ENCODE measurements at regions not wholly inside any gene's neighbourhood (a gene's known extent, or its start where the extent isn't known, plus 50 kb on each side); places are given as distances from the start of the nearest gene placed in this dataset.
"Not testable (repeated sequence)": the region's sequence is repeated elsewhere in the genome, so short reads cannot be mapped to it uniquely, and the experiment has no call there.

DNA sequence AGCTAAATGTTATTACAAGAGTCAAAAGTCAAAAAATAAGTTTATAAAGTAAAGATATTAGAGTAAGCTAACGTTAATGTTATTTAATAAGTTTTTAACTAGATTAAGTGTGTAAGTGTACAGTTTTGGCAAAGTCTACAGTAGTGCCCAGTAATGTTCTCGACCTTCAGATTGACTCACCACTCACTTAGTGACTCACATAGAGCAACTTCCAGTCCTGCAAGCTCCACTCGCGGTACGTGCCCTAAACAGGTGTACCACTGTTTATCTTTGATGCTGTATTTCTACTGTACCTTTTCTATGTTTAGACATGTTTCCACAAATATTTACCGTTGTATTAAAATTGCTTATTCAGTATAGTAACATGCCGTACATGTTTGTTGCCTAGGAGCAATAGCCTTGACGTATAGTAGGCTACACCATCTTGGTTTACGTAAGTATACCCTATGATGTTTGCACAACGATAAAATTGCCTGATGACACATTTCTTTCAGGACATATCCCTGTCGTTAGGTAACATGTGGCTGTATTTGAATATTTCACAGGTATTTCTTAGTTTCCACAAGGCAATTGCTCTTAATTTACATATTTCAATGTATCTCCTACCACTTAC lies 1641.9 kb upstream of the PIK3C3 start:
- DNase-seq = no peak

DNA sequence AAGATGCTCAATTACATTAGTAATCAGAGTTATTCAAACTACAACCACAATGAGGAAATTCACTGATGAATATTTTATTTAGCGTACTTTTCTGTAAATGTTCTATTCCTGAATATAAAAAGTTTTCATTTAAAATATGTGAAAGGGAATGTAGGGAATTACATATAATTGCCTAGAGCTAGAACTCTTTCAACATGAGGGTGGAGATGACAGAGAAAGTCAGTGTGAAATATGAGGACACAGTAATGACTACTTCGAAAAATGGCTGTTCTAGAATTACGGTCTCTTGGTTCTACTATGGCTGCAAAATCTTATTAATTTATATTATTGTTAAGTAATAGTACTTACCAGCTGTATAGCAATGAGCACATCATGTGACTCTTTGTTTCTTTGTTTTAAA lies 1647.4 kb upstream of the PIK3C3 start:
- DNase-seq = no peak

- no peak for DNase-seq
Observed at GRCh38 chr18:40296717-40297413, 1658.2 kb upstream of the PIK3C3 start.

DNA sequence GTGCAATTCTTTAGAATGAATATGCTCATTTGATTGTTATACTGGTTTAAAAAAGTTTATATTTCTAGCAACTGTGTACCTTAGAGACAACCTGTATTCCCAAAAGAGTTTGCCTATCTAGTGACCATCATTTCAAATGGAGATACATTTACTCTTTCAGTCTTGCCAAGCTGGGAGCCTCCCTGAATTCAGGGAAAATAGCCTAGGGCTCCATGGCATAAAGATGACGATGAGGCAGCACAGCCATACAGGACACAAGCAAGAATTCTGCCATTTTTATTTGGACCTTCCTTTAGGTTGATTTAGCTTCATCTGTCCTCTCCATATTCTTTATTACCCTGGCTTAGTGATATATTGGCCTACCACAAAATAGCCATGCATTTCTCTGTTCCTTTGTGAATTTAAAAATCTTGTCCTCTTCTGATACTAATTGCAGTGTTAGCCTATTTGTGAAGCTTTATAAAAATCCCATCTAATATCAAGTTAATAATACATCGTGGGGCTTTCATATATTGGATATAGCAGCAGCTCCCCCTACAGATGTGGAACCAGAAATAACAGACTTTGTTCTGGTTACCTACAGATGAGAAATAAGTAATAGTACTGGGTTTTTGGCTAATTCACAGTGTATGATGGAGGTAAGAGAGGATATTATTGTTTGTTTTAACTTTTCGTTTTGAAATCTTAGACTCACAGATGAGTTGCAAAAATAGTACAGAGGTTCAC lies 1661.9 kb upstream of the PIK3C3 start:
- DNase-seq = no peak

DNA sequence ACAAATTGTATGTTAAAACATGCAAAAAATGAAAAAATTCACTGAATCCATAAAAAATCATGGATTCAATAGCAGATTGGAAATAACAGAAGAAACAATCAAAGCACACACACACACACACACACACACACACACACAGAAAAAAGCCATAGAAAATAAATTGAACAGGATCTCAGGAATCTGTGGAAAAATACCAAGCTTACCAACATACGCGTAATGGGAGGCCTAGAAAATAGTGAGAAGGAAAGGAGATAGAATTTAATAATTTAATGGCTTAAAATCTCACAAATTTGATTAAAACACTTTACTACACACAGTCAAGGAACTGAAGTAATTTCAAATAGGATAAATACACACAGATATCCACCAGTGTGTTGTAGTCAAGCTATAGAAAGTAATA lies 1671.5 kb upstream of the PIK3C3 start:
- DNase-seq = no peak

GRCh38 chr18:40281356-40281755 lies 1673.7 kb upstream of the PIK3C3 start:
- DNase-seq = not testable (repeated sequence)

DNA sequence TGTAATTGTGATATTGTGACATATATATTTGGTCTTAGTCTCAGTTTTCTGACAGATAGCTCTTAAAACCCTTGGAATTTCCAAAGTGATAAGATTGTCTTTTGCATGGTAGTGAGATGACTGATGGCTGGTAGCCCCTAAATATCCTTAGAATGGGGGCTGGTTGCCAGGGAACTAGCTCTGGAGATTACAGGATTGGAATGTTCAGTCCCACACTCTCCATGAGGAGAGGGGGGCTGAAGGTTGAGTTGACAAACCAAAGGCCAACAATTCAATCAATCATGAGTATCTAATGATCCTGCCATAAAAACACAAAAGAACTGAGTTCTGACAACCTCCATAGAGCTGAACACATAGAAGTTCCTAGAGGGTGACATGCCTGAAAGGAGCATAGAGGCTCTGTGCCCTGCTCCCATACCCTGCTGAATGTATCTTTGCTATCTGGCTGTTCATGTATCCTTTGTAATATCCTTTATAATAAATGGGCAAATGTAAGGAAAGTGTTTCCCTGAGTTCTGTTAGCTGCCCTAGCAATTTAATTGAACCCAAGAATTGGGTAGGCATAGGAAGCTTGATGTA lies 1680.3 kb upstream of the PIK3C3 start:
- no peak for DNase-seq

- no peak for DNase-seq
Observed at GRCh38 chr18:40272630-40273231, 1682.3 kb upstream of the PIK3C3 start.

DNA sequence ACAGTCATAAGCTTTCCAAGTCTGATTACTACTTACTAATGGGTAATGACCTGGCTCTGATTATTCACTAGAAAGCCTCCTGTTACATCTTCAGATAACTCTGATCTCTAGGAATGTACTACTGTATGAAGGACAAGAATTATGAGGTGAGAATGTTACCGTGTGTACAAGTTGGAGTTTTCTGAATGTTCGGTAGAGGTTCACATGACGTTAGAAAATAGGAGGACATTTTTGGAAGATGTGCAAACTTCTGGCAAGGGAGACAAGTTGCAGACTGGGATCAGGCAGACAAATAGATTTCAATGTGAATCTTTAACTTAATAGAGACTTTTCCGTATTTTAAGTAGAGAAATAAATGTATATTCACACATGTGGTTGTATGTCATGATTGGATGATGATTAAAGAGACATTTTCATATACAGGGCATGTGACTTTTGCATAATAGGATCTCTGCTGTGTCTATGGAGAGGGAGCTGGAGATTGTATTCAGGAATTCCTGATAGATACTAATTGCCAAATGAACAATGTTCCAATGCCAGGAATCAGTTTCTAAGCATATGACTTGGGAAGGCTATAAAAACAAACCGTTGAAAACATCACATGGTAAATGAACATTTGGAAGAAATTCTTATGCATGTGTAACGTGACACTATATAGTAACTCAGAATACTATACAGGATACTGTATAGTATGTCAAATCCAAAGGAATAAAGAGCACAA lies 1695.8 kb upstream of the PIK3C3 start:
- DNase-seq = no peak

GRCh38 chr18:40258311-40258710 lies 1696.7 kb upstream of the PIK3C3 start:
- no peak for DNase-seq

DNA sequence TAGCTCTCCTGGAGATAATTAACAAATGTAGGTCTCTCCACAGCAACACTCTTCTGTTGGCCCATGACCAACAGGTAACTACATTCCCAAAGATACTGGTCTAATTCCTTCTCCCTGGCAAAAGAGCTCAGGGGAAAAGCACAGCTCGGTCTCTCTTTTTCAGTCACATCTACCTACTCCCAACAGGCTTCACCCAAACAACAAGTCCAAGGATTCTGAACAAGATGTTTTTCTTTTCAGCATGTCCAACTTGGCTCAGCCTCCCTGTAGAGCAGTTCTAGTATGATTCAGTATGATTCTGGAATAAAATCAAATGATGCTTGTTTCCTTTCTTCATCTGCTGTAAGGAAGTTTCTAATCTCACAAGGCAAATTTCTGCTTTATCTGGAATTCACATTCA lies 1704.8 kb upstream of the PIK3C3 start:
- DNase-seq = no peak

GRCh38 chr18:40249390-40250080 lies 1705.5 kb upstream of the PIK3C3 start:
- no peak for DNase-seq

GRCh38 chr18:40245612-40246011 lies 1709.4 kb upstream of the PIK3C3 start:
- not testable (repeated sequence) for DNase-seq

GRCh38 chr18:40243607-40244006 lies 1711.4 kb upstream of the PIK3C3 start:
- DNase-seq = no peak

DNA sequence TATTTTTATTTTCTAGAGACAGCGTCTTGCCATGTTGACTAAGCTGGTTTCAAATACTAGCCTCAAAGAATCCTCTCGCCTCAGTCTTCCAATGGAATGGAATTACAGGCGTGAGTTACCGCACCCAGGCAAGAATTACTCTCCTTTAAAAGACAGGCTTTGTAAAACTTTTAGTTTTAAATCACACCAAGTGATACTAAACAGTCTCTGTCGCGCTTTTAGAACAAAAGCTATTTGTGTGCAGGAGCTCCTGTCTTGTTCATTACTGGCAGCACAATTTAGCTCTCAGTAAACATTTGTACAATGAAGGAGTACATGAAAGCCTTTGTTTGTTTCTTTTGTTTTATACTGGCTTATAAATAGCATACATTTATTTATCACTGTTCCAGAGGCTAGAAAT lies 1719.2 kb upstream of the PIK3C3 start:
- DNase-seq = no peak

DNA sequence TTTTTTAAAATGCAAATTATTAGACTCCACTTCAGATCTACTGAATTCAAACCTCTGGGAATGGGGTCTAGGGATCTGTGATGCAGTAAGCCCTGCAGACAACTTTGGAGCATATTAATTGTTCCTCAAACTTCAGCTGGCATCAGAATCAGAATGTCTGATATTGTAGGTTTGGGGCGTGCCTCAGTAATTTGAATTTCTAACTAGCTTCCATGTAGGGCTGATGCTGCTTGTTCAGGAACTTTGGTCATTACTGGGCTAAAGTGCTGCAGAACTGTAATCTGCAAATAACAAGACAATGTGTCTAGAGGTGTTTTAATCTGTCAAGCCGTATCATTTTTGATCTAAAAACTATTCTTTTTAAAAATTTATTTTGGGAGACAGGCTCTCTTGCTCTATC lies 1719.7 kb upstream of the PIK3C3 start:
- no peak for DNase-seq

DNA sequence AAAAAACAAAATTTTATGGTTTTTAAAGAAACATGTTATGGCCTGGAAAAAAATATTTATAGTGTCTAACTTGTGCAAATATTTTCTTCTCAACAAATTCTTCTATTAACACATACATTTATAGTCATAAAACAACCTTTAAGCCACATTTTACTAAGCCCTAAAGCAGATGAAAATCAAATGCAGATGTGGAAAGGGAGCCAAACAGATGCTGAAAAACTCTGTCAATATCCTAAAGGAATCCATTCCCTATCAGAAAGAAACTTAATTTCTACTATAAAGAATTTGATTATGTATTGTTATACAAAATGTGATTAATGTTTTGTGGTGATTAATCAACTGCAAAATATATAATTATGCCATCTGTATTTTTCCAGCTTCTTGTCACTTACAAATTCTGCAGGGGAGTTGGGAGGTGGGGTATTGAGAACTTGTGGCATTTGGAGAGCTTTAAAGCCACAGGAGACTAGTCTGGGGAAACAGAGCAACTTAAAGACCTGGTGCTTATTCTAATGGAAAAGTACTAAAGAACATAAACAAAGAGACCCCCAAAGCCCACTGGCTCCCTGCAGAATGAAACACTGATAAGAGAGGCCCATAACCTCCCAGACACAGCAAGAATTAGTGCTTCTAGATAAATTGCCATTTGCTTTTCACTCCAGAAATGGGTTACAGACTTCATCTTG lies 1721.0 kb upstream of the PIK3C3 start:
- no peak for DNase-seq

DNA sequence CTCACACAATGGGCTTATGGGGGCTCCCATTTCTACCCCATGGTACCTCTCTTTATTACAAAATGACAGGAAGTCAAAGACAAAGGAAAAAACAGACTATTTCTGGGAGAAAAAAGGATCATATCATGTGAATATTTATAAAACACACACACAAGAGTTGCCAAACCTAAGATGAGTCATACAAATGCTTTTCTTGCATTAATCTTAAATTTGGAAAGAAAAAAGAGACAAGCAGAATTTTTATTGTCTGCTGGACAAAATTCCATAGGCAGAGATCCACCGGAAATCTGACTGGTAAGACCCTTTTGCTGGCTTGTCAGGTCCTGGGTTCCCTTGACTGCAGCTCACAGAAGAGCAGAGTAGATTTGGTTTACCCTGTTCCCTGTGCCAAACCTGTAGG lies 1732.3 kb upstream of the PIK3C3 start:
- DNase-seq = no peak

GRCh38 chr18:40216856-40217255 lies 1738.2 kb upstream of the PIK3C3 start:
- no peak for DNase-seq

DNA sequence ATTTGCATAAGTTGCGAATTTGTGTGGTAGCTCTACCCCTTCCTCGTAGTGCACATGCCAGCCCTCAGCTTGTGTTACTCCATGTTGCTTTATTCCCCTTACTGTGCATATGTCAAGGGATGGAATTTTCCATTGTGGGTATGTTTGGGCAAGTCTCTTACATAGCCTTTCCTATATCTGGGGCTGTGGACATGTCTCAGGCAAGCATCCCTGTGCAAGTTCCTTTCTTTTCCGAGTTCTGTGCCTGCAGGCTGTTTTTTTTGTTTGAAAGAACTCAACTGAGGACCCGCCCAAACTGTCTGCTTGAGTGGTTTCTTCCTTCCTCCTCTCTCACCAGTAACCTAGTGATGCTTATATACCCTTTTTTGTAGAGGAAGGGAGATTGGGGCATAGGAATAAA lies 1739.1 kb upstream of the PIK3C3 start:
- no peak for DNase-seq

DNA sequence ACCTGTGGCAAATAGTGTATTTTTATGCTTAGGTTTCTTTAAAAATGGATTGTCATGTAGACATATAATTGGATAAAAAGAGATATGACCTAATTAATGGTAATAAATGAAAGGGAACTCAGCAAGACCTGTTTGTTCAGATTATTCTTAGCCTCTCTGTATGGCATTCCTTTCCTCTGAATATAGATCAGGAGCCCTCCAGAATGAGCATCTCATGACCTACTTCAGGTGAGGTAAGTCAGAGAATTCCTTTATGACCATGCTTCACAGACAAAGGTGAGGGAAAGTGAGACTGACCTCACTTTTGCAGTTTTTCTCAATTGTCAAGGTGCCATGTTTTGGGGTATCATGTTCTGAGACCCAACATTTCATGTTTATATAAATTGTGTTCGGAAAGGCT lies 1744.3 kb upstream of the PIK3C3 start:
- no peak for DNase-seq

GRCh38 chr18:40208958-40209357 lies 1746.1 kb upstream of the PIK3C3 start:
- peak; percentile 0 for DNase-seq

All from hematopoietic multipotent progenitor cell treated with erythropoietin and hydrocortisone succinate and interleukin-3 and kit ligand, for 6 days (in vitro differentiated cells).